K562 (cell line): ENCODE measurements at regions not wholly inside any gene's neighbourhood (a gene's known extent, or its start where the extent isn't known, plus 50 kb on each side); places are given as distances from the start of the nearest gene placed in this dataset.

Source experiments
- ATAC-seq: fragments of 200-7000 bp; cut with Tn5 transposase; 3 replicates; pipeline ENCODE4 v1.9.1; 2020; ENCODE audit warnings: moderate library complexity
- BruUV-seq: library from RNA; stranded (reverse); fragments of 400-500 nt; replicated peaks from 2 replicates; lab custom pipeline; 2021; lab: Mats Ljungman, UMichigan
- CTCF ChIA-PET: fragments of 300-600 bp; formaldehyde crosslinking; extraction: SDS; loops from one replicate; lab custom pipeline; 2021; ENCODE audit warnings: low intra/inter-chr PET ratio; lab: Yijun Ruan, JAX
- POLR2A ChIA-PET: fragments of 300-600, 350-650 bp; sonication (Branson Sonifier 250); formaldehyde crosslinking; extraction: SDS; loops from one replicate; lab custom pipeline; 2021; ENCODE audit warnings: antibody characterized with exemption, inconsistent platforms; lab: Yijun Ruan, JAX
- DNase-seq, 4 experiments: peaks; one replicate each; pipeline versions ENCODE4 v3.0.0 to v3.0.0-alpha.2; 2011 to 2018; ENCODE audit warnings: low spot score in 3 of 4, mixed read lengths in 3 of 4; ENCODE audit errors: extremely low read depth in 1 of 4
- FAIRE-seq: peaks from 2 replicates; lab custom pipeline; 2011; peaks lifted over from hg19 to GRCh38; lab: Jason Lieb, UNC
- H2AFZ ChIP-seq: 2 replicates; pipeline ENCODE4 v1.6.0; 2011; ENCODE audit warnings: low read depth, low read length, control low read depth, inconsistent platforms
- H3K27ac ChIP-seq: fragments of 200-600 bp; 3 replicates; pipeline ENCODE4 v1.8.0; 2011; ENCODE audit warnings: low read depth, mild to moderate bottlenecking, control low read depth, inconsistent platforms, low read length, moderate library complexity, mixed read lengths; ENCODE audit errors: extremely low read depth
- H3K27me3 ChIP-seq, 2 experiments: fragments of 300-600 bp in 1 of 2; 2 replicates in 1 of 2; 3 replicates in 1 of 2; pipeline versions ENCODE4 v1.6.0 to v1.8.0; 2011; ENCODE audit warnings: inconsistent platforms in 2 of 2, low read length in 2 of 2, mild to moderate bottlenecking in 1 of 2, mixed read lengths in 1 of 2, moderate library complexity in 1 of 2; ENCODE audit not compliant: control insufficient read depth in 2 of 2, insufficient read depth in 2 of 2
- H3K36me3 ChIP-seq: fragments of 300-600 bp; 3 replicates; pipeline ENCODE4 v1.8.0; 2011; ENCODE audit warnings: mild to moderate bottlenecking, low read length, inconsistent platforms; ENCODE audit not compliant: control insufficient read depth, insufficient read depth
- H3K4me1 ChIP-seq, 2 experiments: fragments of 200-600 bp in 1 of 2; replicated peaks in 1 of 2; 2 replicates in 1 of 2; 3 replicates in 1 of 2; pipeline versions ENCODE4 v1.5.1 to v1.8.0; 2011; ENCODE audit warnings: inconsistent platforms in 2 of 2, low read length in 2 of 2, mild to moderate bottlenecking in 1 of 2, mixed read lengths in 1 of 2, moderate library complexity in 1 of 2; ENCODE audit not compliant: control insufficient read depth in 2 of 2, insufficient read depth in 2 of 2
- H3K4me2 ChIP-seq: 2 replicates; pipeline ENCODE4 v1.6.1; 2011; ENCODE audit warnings: low read length, control low read depth, inconsistent platforms, mixed read lengths; ENCODE audit not compliant: insufficient read depth
- H3K4me3 ChIP-seq: fragments of 200-600 bp; sonication (generic), shearing (Covaris generic); 2 replicates; pipeline ENCODE4 v1.5.1; 2016; ENCODE audit warnings: control low read depth, inconsistent platforms
- H3K79me2 ChIP-seq: fragments of 200-600 bp; 3 replicates; pipeline ENCODE4 v1.8.0; 2011; ENCODE audit warnings: low read length, inconsistent platforms; ENCODE audit not compliant: control insufficient read depth, insufficient read depth
- H3K9ac ChIP-seq, 2 experiments: 2 replicates each; pipeline versions ENCODE4 v1.6.0 to v1.6.1; 2011; ENCODE audit warnings: low read depth in 2 of 2, low read length in 2 of 2, control low read depth in 1 of 2, inconsistent platforms in 1 of 2, mild to moderate bottlenecking in 1 of 2, mixed read lengths in 1 of 2; ENCODE audit not compliant: insufficient read depth in 1 of 2
- H3K9me1 ChIP-seq: one replicate; pipeline ENCODE4 v1.6.0; 2011; ENCODE audit warnings: inconsistent platforms, mild to moderate bottlenecking, low read length, moderate library complexity; ENCODE audit not compliant: control insufficient read depth, insufficient read depth
- H3K9me3 ChIP-seq: replicated peaks from 2 replicates; pipeline ENCODE4 v1.5.1; 2011; ENCODE audit warnings: low read depth, low read length, inconsistent platforms; ENCODE audit not compliant: control insufficient read depth, insufficient read depth
- H4K20me1 ChIP-seq: replicated peaks from 2 replicates; pipeline ENCODE4 v1.6.1; 2011; ENCODE audit warnings: low read length, inconsistent platforms, mixed read lengths; ENCODE audit not compliant: control insufficient read depth, insufficient read depth
- DIDO1 ChIP-seq: fragments of 450-650 bp; IDR thresholded peaks from 2 replicates; pipeline ENCODE4 v1.6.1; 2016; ENCODE audit warnings: low read depth, missing biosample characterization, missing genetic modification characterization
- FOXM1 ChIP-seq, 2 experiments: fragments of 450-650 bp in 1 of 2; sonication (generic) in 1 of 2; formaldehyde crosslinking in 1 of 2; IDR thresholded peaks; 2 replicates each; pipeline versions ENCODE4 v1.6.1 to v1.9.0; 2017 to 2022; ENCODE audit warnings: low read depth in 2 of 2, mild to moderate bottlenecking in 2 of 2, missing genetic modification reagents in 1 of 2, moderate library complexity in 1 of 2
- NONO ChIP-seq, 2 experiments: fragments of 200-400 bp in 1 of 2; fragments of 450-650 bp in 1 of 2; formaldehyde crosslinking in 1 of 2; IDR thresholded peaks; 2 replicates each; pipeline ENCODE4 v1.6.1; 2017; ENCODE audit warnings: low read depth in 2 of 2, mild to moderate bottlenecking in 2 of 2, moderate library complexity in 2 of 2, low read length in 1 of 2
- RBM17 ChIP-seq: fragments of 200-400 bp; formaldehyde crosslinking; IDR thresholded peaks from 2 replicates; pipeline ENCODE4 v1.6.1; 2017; ENCODE audit warnings: low read depth, mild to moderate bottlenecking, low read length, borderline replicate concordance
- SNAPC5 ChIP-seq: fragments of 250-450 bp; sonication (Bioruptor Pico); IDR thresholded peaks from 2 replicates; pipeline ENCODE4 v1.8.0; 2021; ENCODE audit warnings: moderate library complexity, mild to moderate bottlenecking, inconsistent platforms
- SRSF7 ChIP-seq: fragments of 200-400 bp; formaldehyde crosslinking; optimal IDR thresholded peaks from 2 replicates; pipeline ENCODE3; 2017; ENCODE audit warnings: mild to moderate bottlenecking, low read depth, low read length
- ZNF695 ChIP-seq: fragments of 450-650 bp; formaldehyde crosslinking; IDR thresholded peaks from 2 replicates; pipeline ENCODE4 v1.4.0; 2020; ENCODE audit warnings: mild to moderate bottlenecking, moderate library complexity
- ZNF699 ChIP-seq: fragments of 250-450 bp; sonication (Bioruptor Pico); IDR thresholded peaks from 2 replicates; pipeline ENCODE4 v1.8.0; 2021; ENCODE audit warnings: mild to moderate bottlenecking, moderate library complexity; ENCODE audit not compliant: insufficient replicate concordance
- WGBS: fragments of 100-300 bp; shearing (Covaris generic); methylation state at CpG from one replicate; pipeline ENCODE4 v1.1.6; 2016; ENCODE audit warnings: low coverage, mixed read lengths; ENCODE audit not compliant: insufficient coverage; ENCODE audit errors: missing lambda C conversion rate; 5-methylcytosine and 5-hydroxymethylcytosine counted together
- in situ Hi-C: fragments of 300-500 bp; cut with MboI; formaldehyde crosslinking; loops from 4 replicates; pipeline ENCODE4 v1.15.0; 2018; ENCODE audit warnings: inconsistent platforms, mixed read lengths
- intact Hi-C: fragments of 100-400 bp; cut with micrococcal nuclease; formaldehyde crosslinking; loops from 2 replicates; pipeline ENCODE4 v1.14.2; 2022

- ATAC-seq (no peak), FAIRE-seq (no peak)
- H3K4me2 ChIP-seq, result no peak overlapping the region
- H2AFZ ChIP-seq, result no peak overlapping the region
- ChIA-PET CTCF (no interaction called here), POLR2A (no interaction called here)
- no peaks in the 10 kb centered on the region for H3K36me3 ChIP-seq
- no peak overlapping the region for H3K9ac ChIP-seq
- H3K79me2 ChIP-seq, result no peaks in the 10 kb centered on the region
- no peaks in the 10 kb centered on the region for H3K9me1 ChIP-seq
- H3K9me3 ChIP-seq, result no peaks in the 10 kb centered on the region
- intact Hi-C loops (no loop called here), in situ Hi-C loops (no loop called here)
- no peak overlapping the region for H3K4me3 ChIP-seq
- H4K20me1 ChIP-seq, result no peaks in the 10 kb centered on the region
- no peaks in the 10 kb centered on the region for H3K27me3 ChIP-seq
- TF ChIP-seq SNAPC5 (CRISPR knock-in tag) (no peak), NONO (IDR thresholded peaks at IDR 0.05; ENCODE audit: low read depth in 2 of 2, low read length in 1 of 2) (no peak), SRSF7 (no peak), ZNF699 (CRISPR knock-in tag) (no peak), DIDO1 (tag) (no peak), RBM17 (no peak), ZNF695 (CRISPR knock-in tag) (no peak), FOXM1 (IDR thresholded peaks at IDR 0.05; ENCODE audit: low read depth) (no peak), FOXM1 (CRISPR knock-in tag; IDR thresholded peaks at IDR 0.05; ENCODE audit: low read depth) (no peak)
- TF ChIP-seq, all 486 proteins: peak for 0
- DNase-seq, result no peak
- WGBS, result 1% methylated on average over 6 of the region's 6 CpGs
- no TSS peak for BruUV-seq
- Histone ChIP-seq H3K27ac (no peak overlapping the region), H3K4me1 (no peaks in the 10 kb centered on the region)
Measured at GRCh38 chr10:62538606-62539005, 164.4 kb downstream of the ZNF365 start.
